Activated CD4-positive, alpha-beta memory T cell treated with anti-CD3 and anti-CD28 coated beads for 36 hours (primary cell): ENCODE measurements at regions not wholly inside any gene's neighbourhood (a gene's known extent, or its start where the extent isn't known, plus 50 kb on each side); places are given as distances from the start of the nearest gene placed in this dataset.

ENCODE experiments used
- CTCF ChIA-PET: fragments of 350-600 bp; sonication (Branson Sonifier 250); formaldehyde crosslinking; loops from one replicate; lab custom pipeline; 2021; ENCODE audit warnings: antibody characterized with exemption, inconsistent platforms; lab: Charles Lee
- POLR2A ChIA-PET: fragments of 350-600 bp; sonication (Branson Sonifier 250); formaldehyde crosslinking; loops from one replicate; lab custom pipeline; 2021; ENCODE audit warnings: antibody characterized with exemption; lab: Charles Lee
- DNase-seq: peaks from one replicate; pipeline ENCODE4 v3.0.0-alpha.2; 2020
- H3K27ac Mint-ChIP-seq: one replicate; pipeline ENCODE4 v1.8.0; 2021; ENCODE audit warnings: mixed read lengths
- H3K27me3 Mint-ChIP-seq: one replicate; pipeline ENCODE4 v1.8.0; 2021; ENCODE audit warnings: mixed read lengths
- H3K36me3 Mint-ChIP-seq: one replicate; pipeline ENCODE4 v1.8.0; 2021; ENCODE audit warnings: mixed read lengths
- H3K4me1 Mint-ChIP-seq: one replicate; pipeline ENCODE4 v1.8.0; 2021; ENCODE audit warnings: low read depth, mixed read lengths
- H3K4me3 Mint-ChIP-seq: one replicate; pipeline ENCODE4 v1.8.0; 2021; ENCODE audit warnings: mild to moderate bottlenecking, mixed read lengths
- H3K9me3 Mint-ChIP-seq: one replicate; pipeline ENCODE4 v1.8.0; 2021; ENCODE audit warnings: mixed read lengths
- intact Hi-C: fragments of 100-400 bp; cut with micrococcal nuclease; formaldehyde crosslinking; loops from one replicate; pipeline ENCODE4 v1.15.1; 2023

- no peak for DNase-seq
- no peaks in the 10 kb centered on the region for H3K4me1 Mint-ChIP-seq
- no peaks in the 10 kb centered on the region for H3K36me3 Mint-ChIP-seq
- ChIA-PET CTCF (interaction anchor here (1.6 kb wide), 1 partner anchor 182 kb away, joined by 3 read pairs; no protein-coding TSS in a partner anchor), POLR2A (no interaction called here)
- no peak overlapping the region for H3K27ac Mint-ChIP-seq
- intact Hi-C loops, result no loop called here
- peaks cover 6% of the 10 kb centered on the region for H3K27me3 Mint-ChIP-seq
- H3K9me3 Mint-ChIP-seq, result no peaks in the 10 kb centered on the region
- no peak overlapping the region for H3K4me3 Mint-ChIP-seq
Measured at GRCh38 chr1:47618222-47618720, 180.4 kb downstream of the FOXD2 start.

- DNase-seq, result no peak
- ChIA-PET POLR2A (no interaction called here), CTCF (interaction anchor here (1.6 kb wide), 1 partner anchor 183 kb away, joined by 3 read pairs; no protein-coding TSS in a partner anchor)
- Mint-ChIP-seq H3K36me3 (no peaks in the 10 kb centered on the region), H3K27ac (no peak overlapping the region), H3K4me1 (no peaks in the 10 kb centered on the region), H3K4me3 (no peak overlapping the region), H3K27me3 (peaks cover 4% of the 10 kb centered on the region), H3K9me3 (no peaks in the 10 kb centered on the region)
- intact Hi-C loops, result no loop called here
Measured at GRCh38 chr1:47618830-47619229, 181.0 kb downstream of the FOXD2 start.

DNA sequence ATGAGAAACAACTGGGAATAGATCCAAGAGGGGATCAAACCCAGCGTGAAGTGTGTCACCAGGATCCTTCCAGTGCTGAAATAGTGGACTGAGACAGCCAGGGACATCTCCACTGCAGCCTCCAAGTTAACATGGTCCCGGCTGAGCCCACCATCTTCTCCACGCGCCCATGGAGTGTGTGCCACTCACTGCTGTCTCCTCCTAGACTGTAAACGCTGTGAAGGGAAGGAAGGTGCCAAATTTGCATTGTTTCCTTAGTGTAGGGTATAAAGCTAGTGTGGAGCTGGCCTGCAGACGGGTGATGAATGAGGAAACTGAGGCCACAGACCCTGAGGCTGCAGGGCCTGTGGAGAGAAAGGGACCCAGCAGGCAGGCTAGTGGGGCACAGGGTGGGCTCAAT lies 183.6 kb downstream of the FOXD2 start:
- Mint-ChIP-seq H3K4me1 (no peaks in the 10 kb centered on the region), H3K4me3 (no peak overlapping the region), H3K9me3 (no peaks in the 10 kb centered on the region), H3K27me3 (peaks cover 3% of the 10 kb centered on the region), H3K36me3 (no peaks in the 10 kb centered on the region), H3K27ac (no peak overlapping the region)
- intact Hi-C loops, result no loop called here
- no peak for DNase-seq
- ChIA-PET POLR2A (no interaction called here), CTCF (no interaction called here)

DNA sequence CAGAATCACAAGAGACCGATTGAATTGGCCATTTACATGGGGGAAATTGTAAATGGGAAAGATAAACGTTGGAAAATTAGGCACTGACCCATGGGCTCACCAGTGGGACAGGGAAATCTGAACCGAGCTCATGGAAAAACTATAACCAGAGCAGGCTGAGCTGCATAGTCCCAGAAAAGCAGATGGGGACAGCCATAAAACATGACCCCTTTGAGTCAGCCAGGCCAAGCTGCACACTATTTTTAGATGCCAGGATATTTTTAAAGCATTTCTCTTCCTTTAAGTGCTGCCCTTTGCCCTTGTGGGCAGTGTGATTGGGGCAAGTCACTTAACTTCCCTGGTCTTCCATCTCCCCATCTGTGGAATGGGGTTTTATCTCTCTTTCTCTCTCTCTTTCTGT lies 184.1 kb downstream of the FOXD2 start:
- Mint-ChIP-seq H3K4me1 (no peaks in the 10 kb centered on the region), H3K36me3 (no peaks in the 10 kb centered on the region)
- POLR2A ChIA-PET, result no interaction called here

DNA sequence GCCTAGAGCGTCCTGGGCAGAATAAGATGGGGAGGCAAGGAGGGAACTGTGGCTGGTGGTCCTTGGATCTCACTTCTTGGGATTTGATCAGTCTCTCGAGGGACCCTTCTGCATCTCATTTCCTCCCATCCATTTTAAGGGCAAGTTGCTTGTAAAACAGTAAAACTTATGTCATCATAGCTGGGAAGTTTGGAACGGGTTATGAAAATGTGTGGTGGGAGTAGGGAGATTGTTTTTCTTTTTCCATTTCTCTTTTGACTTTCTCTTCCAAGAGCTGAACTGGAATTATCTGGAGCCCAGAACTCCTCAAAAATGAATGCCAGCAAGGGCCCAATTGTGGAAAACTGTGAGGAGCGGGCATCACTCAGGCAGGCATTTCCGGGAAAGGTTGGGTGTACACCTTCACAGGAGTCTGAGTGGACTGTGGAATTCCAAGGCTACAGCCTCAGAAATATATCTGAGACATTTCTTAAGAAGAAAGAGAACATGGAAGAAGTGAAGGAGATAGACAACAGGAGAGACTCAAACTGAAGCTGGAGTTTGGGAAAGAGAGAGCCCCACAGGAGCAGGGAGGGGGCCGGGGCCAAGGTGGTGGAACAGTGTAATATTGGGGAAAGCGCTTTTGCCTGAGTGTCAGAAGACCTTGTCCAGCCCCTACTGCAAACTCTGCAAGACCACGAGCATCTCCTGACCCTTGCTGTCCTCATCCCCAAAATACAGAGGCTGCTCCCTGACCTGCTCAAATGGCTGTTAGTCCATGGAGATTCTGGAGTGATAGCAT lies 185.1 kb downstream of the FOXD2 start:
- Mint-ChIP-seq H3K27ac (no peak overlapping the region), H3K9me3 (no peaks in the 10 kb centered on the region), H3K4me3 (no peak overlapping the region), H3K4me1 (no peaks in the 10 kb centered on the region), H3K27me3 (peaks cover 4% of the 10 kb centered on the region), H3K36me3 (no peaks in the 10 kb centered on the region)
- no peak for DNase-seq
- intact Hi-C loops, result no loop called here
- ChIA-PET CTCF (no interaction called here), POLR2A (no interaction called here)

More for the DNA sequence above, 184.1 kb downstream of the FOXD2 start:
- Mint-ChIP-seq H3K9me3 (no peaks in the 10 kb centered on the region), H3K27me3 (peaks cover 4% of the 10 kb centered on the region), H3K27ac (no peak overlapping the region), H3K4me3 (no peak overlapping the region)
- CTCF ChIA-PET, result no interaction called here
- intact Hi-C loops, result no loop called here
- no peak for DNase-seq

- ChIA-PET POLR2A (no interaction called here), CTCF (no interaction called here)
- no peaks in the 10 kb centered on the region for H3K9me3 Mint-ChIP-seq
- no peaks in the 10 kb centered on the region for H3K36me3 Mint-ChIP-seq
- no peak overlapping the region for H3K4me3 Mint-ChIP-seq
- DNase-seq, result no peak
- H3K27ac Mint-ChIP-seq, result no peak overlapping the region
- H3K27me3 Mint-ChIP-seq, result peaks cover 4% of the 10 kb centered on the region
- intact Hi-C loops, result no loop called here
- H3K4me1 Mint-ChIP-seq, result no peaks in the 10 kb centered on the region
Measured at GRCh38 chr1:47623557-47623940, 185.7 kb downstream of the FOXD2 start.

DNA sequence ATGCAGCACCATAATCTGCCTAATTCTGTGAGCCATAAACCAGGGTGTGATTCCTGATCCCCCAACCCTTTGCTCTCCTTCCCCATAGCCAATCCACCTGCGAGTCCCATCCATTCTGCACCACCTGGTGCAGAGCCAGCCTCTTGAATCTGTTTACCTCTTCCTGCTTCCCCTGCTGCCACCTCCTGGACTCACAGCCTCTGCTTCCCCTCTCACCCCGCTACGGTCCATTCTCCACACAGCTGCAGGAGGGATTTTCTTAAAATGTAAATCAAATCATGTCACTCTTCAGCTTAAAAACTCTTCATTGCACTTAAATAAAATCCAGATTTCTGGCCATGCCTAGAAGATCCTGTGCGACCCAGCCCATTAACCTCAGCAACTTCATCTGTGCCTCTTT lies 186.7 kb downstream of the FOXD2 start:
- DNase-seq, result no peak
- Mint-ChIP-seq H3K4me1 (no peaks in the 10 kb centered on the region), H3K27me3 (peaks cover 4% of the 10 kb centered on the region), H3K9me3 (no peaks in the 10 kb centered on the region), H3K27ac (no peak overlapping the region), H3K4me3 (no peak overlapping the region), H3K36me3 (no peaks in the 10 kb centered on the region)
- ChIA-PET POLR2A (no interaction called here), CTCF (interaction anchor here (0.6 kb wide), 1 partner anchor 227 kb away, joined by 3 read pairs; no protein-coding TSS in a partner anchor)
- intact Hi-C loops, result no loop called here

DNA sequence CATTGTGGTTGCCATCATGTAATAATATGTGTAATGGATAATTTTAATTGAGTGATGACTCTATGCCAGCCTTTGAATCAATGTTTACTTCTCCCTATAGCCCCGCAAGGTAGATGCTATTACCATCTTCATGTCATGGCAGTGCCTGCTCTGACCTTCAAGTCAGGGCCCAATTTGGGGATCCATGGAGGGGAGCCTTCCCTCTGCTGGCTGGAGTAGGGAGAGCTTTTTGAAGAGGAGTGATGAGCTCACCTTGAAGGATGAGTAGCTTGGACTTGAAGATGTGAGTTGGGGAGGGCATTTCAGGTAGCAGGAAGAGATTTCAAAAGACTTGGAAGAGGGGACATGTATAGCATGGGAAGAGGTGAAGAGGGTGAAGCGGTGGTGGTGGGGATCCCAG lies 189.2 kb downstream of the FOXD2 start:
- Mint-ChIP-seq H3K36me3 (no peaks in the 10 kb centered on the region), H3K4me1 (no peaks in the 10 kb centered on the region), H3K4me3 (no peak overlapping the region), H3K27me3 (peaks cover 4% of the 10 kb centered on the region), H3K9me3 (no peaks in the 10 kb centered on the region), H3K27ac (no peak overlapping the region)
- DNase-seq, result no peak
- CTCF ChIA-PET, result interaction anchor here (0.7 to 1.9 kb wide), 2 partner anchors 175 to 189 kb away, joined by 3 to 9 read pairs; partner anchors contain the start of gene FOXD2
- intact Hi-C loops, result no loop called here
- POLR2A ChIA-PET, result no interaction called here

- ChIA-PET CTCF (interaction anchor here (0.7 to 1.9 kb wide), 2 partner anchors 175 to 190 kb away, joined by 3 to 9 read pairs; partner anchors contain the start of gene FOXD2), POLR2A (no interaction called here)
- intact Hi-C loops, result no loop called here
- Mint-ChIP-seq H3K36me3 (no peaks in the 10 kb centered on the region), H3K9me3 (no peaks in the 10 kb centered on the region), H3K27me3 (peaks cover 4% of the 10 kb centered on the region), H3K27ac (no peak overlapping the region), H3K4me3 (no peak overlapping the region), H3K4me1 (no peaks in the 10 kb centered on the region)
- no peak for DNase-seq
Measured at GRCh38 chr1:47627471-47628370, 189.9 kb downstream of the FOXD2 start.

- Mint-ChIP-seq H3K27me3 (peaks cover 4% of the 10 kb centered on the region), H3K4me1 (no peaks in the 10 kb centered on the region), H3K27ac (no peak overlapping the region), H3K4me3 (no peak overlapping the region), H3K36me3 (no peaks in the 10 kb centered on the region), H3K9me3 (no peaks in the 10 kb centered on the region)
- intact Hi-C loops, result no loop called here
- ChIA-PET POLR2A (no interaction called here), CTCF (no interaction called here)
- DNase-seq, result no peak
Measured at GRCh38 chr1:47629201-47629600, 191.4 kb downstream of the FOXD2 start.

DNA sequence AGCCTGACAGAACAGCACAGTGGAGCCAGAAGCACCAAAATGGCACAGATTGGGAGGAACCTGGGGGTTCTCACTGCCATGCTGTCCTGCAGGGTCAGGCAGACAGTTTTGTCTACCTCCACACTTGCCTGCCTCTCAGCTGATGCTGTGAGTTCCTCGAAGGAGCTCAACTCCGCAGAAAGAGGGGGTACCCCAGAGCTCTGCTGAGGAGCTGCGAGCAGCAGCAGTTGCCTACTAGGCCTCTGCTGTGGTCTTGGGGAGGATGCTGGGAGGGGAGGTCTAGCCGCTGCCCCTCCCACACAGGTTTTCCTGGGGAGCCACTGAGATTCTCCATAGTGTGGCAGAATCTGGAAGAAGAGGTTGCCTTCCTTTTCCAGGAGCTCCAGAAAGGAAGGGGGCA lies 192.5 kb downstream of the FOXD2 start:
- H3K36me3 Mint-ChIP-seq, result no peaks in the 10 kb centered on the region

GRCh38 chr1:47631411-47631995 lies 193.7 kb downstream of the FOXD2 start:
- ChIA-PET CTCF (no interaction called here), POLR2A (no interaction called here)

More for the DNA sequence above, 192.5 kb downstream of the FOXD2 start:
- POLR2A ChIA-PET, result no interaction called here
- Mint-ChIP-seq H3K27ac (no peak overlapping the region), H3K4me3 (no peak overlapping the region), H3K9me3 (no peaks in the 10 kb centered on the region), H3K4me1 (no peaks in the 10 kb centered on the region), H3K27me3 (peaks cover 3% of the 10 kb centered on the region)
- no peak for DNase-seq
- CTCF ChIA-PET, result interaction anchor here (0.6 to 1.0 kb wide), 2 partner anchors 80 to 194 kb away, joined by 3 read pairs; no protein-coding TSS in a partner anchor
- intact Hi-C loops, result no loop called here

More at GRCh38 chr1:47631411-47631995, 193.7 kb downstream of the FOXD2 start:
- H3K27me3 Mint-ChIP-seq, result peaks cover 5% of the 10 kb centered on the region
- H3K4me1 Mint-ChIP-seq, result no peaks in the 10 kb centered on the region
- H3K36me3 Mint-ChIP-seq, result no peaks in the 10 kb centered on the region
- H3K27ac Mint-ChIP-seq, result no peak overlapping the region
- no peaks in the 10 kb centered on the region for H3K9me3 Mint-ChIP-seq
- no peak overlapping the region for H3K4me3 Mint-ChIP-seq
- intact Hi-C loops, result no loop called here
- DNase-seq, result no peak
